ENCODE measurements at regions not wholly inside any gene's neighbourhood (a gene's known extent, or its start where the extent isn't known, plus 50 kb on each side); places are given as distances from the start of the nearest gene placed in this dataset.

DNA sequence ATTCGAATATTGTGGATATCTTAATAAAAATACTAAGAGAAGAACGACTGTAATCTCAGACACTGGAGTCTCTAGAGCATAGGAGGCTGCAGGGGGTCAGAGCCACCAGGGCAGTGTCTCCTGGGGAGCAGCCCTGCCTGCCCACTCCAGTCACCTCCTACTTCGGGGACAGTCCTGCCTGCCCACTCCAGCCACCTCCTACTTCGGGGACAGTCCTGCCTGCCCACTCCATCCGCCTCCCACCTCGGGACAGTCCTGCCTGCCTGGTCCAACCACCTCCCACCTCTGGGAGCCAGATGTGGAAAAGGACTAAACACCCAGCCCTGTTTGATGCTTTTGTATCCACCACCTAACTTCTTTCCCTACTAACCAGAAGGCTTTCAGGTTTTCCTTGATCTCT lies 350.1 kb upstream of the SMIM21 start:
- peaks cover 3% of the 10 kb centered on the region for H3K27me3 Mint-ChIP-seq (ENCODE audit: insufficient read depth, low read depth, poor library complexity)
- Histone ChIP-seq H3K9me2 (ENCODE audit: insufficient read depth) (no peaks in the 10 kb centered on the region), H3K79me2 (replicated peaks; ENCODE audit: insufficient read depth) (no peaks in the 10 kb centered on the region), H3K4me2 (no peak overlapping the region), H3K4me1 (ENCODE audit: insufficient read depth) (no peaks in the 10 kb centered on the region), H3K27ac (ENCODE audit: low read depth) (no peak overlapping the region), H3K36me3 (ENCODE audit: insufficient read depth) (no peaks in the 10 kb centered on the region), H4K20me1 (replicated peaks; ENCODE audit: insufficient read depth) (no peaks in the 10 kb centered on the region), H3F3A (replicated peaks; ENCODE audit: low read depth) (no peaks in the 10 kb centered on the region), H2AFZ (no peak overlapping the region), H3K4me3 (no peak overlapping the region), H3K27me3 (ENCODE audit: insufficient read depth) (no peaks in the 10 kb centered on the region)
- no peaks in the 10 kb centered on the region for H3K36me3 Mint-ChIP-seq (ENCODE audit: low read depth)
- TF ChIP-seq CTCF (conservative IDR thresholded peaks at IDR 0.05; ENCODE audit: low read depth in 2 of 2) (no peak), EZH2 (IDR thresholded peaks at IDR 0.05; ENCODE audit: low read depth, unreplicated experiment) (no peak), ETS1 (IDR thresholded peaks at IDR 0.05) (no peak), STAT1 (IDR thresholded peaks at IDR 0.05; ENCODE audit: unreplicated experiment) (no peak), JUNB (IDR thresholded peaks at IDR 0.05; ENCODE audit: unreplicated experiment) (no peak), POLR2AphosphoS5 (IDR thresholded peaks at IDR 0.05; ENCODE audit: low read depth) (no peak), ZNF114 (CRISPR knock-in tag; IDR thresholded peaks at IDR 0.05) (no peak), CREB1 (CRISPR knock-in tag; IDR thresholded peaks at IDR 0.05; ENCODE audit: low read depth) (no peak), ZNF462 (CRISPR knock-in tag; IDR thresholded peaks at IDR 0.05) (no peak), NANOG (IDR thresholded peaks at IDR 0.05; ENCODE audit: borderline replicate concordance) (no peak), ZNF331 (CRISPR knock-in tag; IDR thresholded peaks at IDR 0.05; ENCODE audit: low read depth) (no peak), REST (IDR thresholded peaks at IDR 0.05; ENCODE audit: unreplicated experiment) (no peak), EZH2phosphoT487 (IDR thresholded peaks at IDR 0.05; ENCODE audit: unreplicated experiment) (no peak)
- peaks cover 8% of the 10 kb centered on the region for H3K4me1 Mint-ChIP-seq
- DNase-seq (ENCODE audit: low spot score) (no peak), ATAC-seq (no peak)
- no peak overlapping the region for H3K4me3 Mint-ChIP-seq
- H3K27ac Mint-ChIP-seq = no peak overlapping the region
- H3K9me3 Mint-ChIP-seq = no peaks in the 10 kb centered on the region

All from GM23338 (cell line).